B cell (primary cell): ENCODE measurements at regions not wholly inside any gene's neighbourhood (a gene's known extent, or its start where the extent isn't known, plus 50 kb on each side); places are given as distances from the start of the nearest gene placed in this dataset.

Experiments
- ATAC-seq: fragments of 200-7000 bp; cut with Tn5 transposase; one replicate; pipeline ENCODE4 v1.10.0; 2021; ENCODE audit warnings: low read depth, mild to moderate bottlenecking, moderate number of reproducible peaks, moderate library complexity
- CTCF ChIA-PET: fragments of 350-600 bp; sonication (Branson Sonifier 250); formaldehyde crosslinking; loops from one replicate; lab custom pipeline; 2021; ENCODE audit warnings: antibody characterized with exemption, inconsistent platforms; lab: Charles Lee
- POLR2A ChIA-PET: fragments of 350-600 bp; sonication (Branson Sonifier 250); formaldehyde crosslinking; loops from one replicate; lab custom pipeline; 2021; ENCODE audit warnings: antibody characterized with exemption; lab: Charles Lee
- DNase-seq: peaks from one replicate; pipeline ENCODE4 v3.0.0; 2013
- H2AFZ ChIP-seq: 2 replicates; pipeline ENCODE4 v1.6.1; 2012; ENCODE audit warnings: mild to moderate bottlenecking, low read depth, low read length; ENCODE audit not compliant: insufficient read depth, poor library complexity, severe bottlenecking
- H3K27ac ChIP-seq, 2 donors: 1 replicate in 1 of 2; 2 replicates in 1 of 2; pipeline ENCODE4 v1.5.1; 2012 to 2013; ENCODE audit warnings: low read length in 2 of 2, mild to moderate bottlenecking in 2 of 2, moderate library complexity in 1 of 2
- H3K27me3 ChIP-seq, 4 experiments: fragments of 200-600 bp in 1 of 4; sonication (generic) in 1 of 4; replicated peaks in 1 of 4; 1 replicate in 2 of 4; 2 replicates in 2 of 4; pipeline versions ENCODE4 v1.6.1 to v1.7.0; 2013 to 2016; ENCODE audit warnings: low read length in 3 of 4, mild to moderate bottlenecking in 2 of 4, mixed read lengths in 1 of 4, moderate library complexity in 1 of 4; ENCODE audit not compliant: insufficient read depth in 4 of 4, control insufficient read depth in 3 of 4; ENCODE audit errors: control extremely low read depth in 1 of 4
- H3K36me3 ChIP-seq, 2 experiments: replicated peaks in 1 of 2; 1 replicate in 1 of 2; 2 replicates in 1 of 2; pipeline versions ENCODE4 v1.6.1 to v1.7.1; 2013; ENCODE audit warnings: low read length in 1 of 2; ENCODE audit not compliant: insufficient read depth in 2 of 2, control insufficient read depth in 1 of 2; ENCODE audit errors: control extremely low read depth in 1 of 2, extremely low read depth in 1 of 2
- H3K4me1 ChIP-seq, 2 donors: fragments of 200-600 bp in 1 of 2; sonication (generic) in 1 of 2; 1 replicate in 1 of 2; 2 replicates in 1 of 2; pipeline versions ENCODE4 v1.5.1 to v1.6.1; 2013 to 2017; ENCODE audit warnings: low read length in 2 of 2; ENCODE audit not compliant: control insufficient read depth in 2 of 2, insufficient read depth in 2 of 2
- H3K4me2 ChIP-seq: replicated peaks from 2 replicates; pipeline ENCODE3; 2012; ENCODE audit warnings: mild to moderate bottlenecking, low read depth, low read length; ENCODE audit not compliant: poor library complexity, severe bottlenecking
- H3K4me3 ChIP-seq, 5 experiments: fragments of 200-600 bp in 1 of 5; sonication (generic) in 1 of 5; 1 replicate in 3 of 5; 2 replicates in 2 of 5; pipeline versions ENCODE4 v1.5.1 to v1.7.0; 2011 to 2016; ENCODE audit warnings: low read length in 4 of 5, mild to moderate bottlenecking in 4 of 5, low read depth in 2 of 5, control low read depth in 1 of 5, moderate library complexity in 1 of 5; ENCODE audit not compliant: insufficient read depth in 1 of 5; ENCODE audit errors: control extremely low read depth in 1 of 5, extremely low read depth in 1 of 5
- H3K79me2 ChIP-seq: fragments of 200-600 bp; sonication (generic); one replicate; pipeline ENCODE4 v1.6.0; 2016; ENCODE audit warnings: low read length; ENCODE audit not compliant: control insufficient read depth, insufficient read depth
- H3K9ac ChIP-seq: fragments of 200-600 bp; sonication (generic); 2 replicates; pipeline ENCODE4 v1.6.1; 2017; ENCODE audit warnings: mild to moderate bottlenecking, low read length, moderate library complexity
- H3K9me3 ChIP-seq, 3 donors: one replicate each; pipeline versions ENCODE4 v1.6.1 to v1.7.1; 2013; ENCODE audit warnings: low read length in 2 of 3; ENCODE audit not compliant: control insufficient read depth in 2 of 3, insufficient read depth in 1 of 3; ENCODE audit errors: control extremely low read depth in 1 of 3
- H4K20me1 ChIP-seq: 2 replicates; pipeline ENCODE4 v1.6.0; 2012; ENCODE audit warnings: mild to moderate bottlenecking, low read length; ENCODE audit not compliant: insufficient read depth, control insufficient read depth, poor library complexity, severe bottlenecking
- H3K27ac Mint-ChIP-seq: one replicate; pipeline ENCODE4 v1.8.0; 2021; ENCODE audit warnings: mixed read lengths
- H3K27me3 Mint-ChIP-seq: one replicate; pipeline ENCODE4 v1.8.0; 2021; ENCODE audit warnings: mixed read lengths
- H3K4me1 Mint-ChIP-seq: one replicate; pipeline ENCODE4 v1.8.0; 2021; ENCODE audit warnings: mixed read lengths
- H3K4me3 Mint-ChIP-seq: one replicate; pipeline ENCODE4 v1.8.0; 2021; ENCODE audit warnings: mixed read lengths
- H3K9me3 Mint-ChIP-seq: one replicate; pipeline ENCODE4 v1.8.0; 2022; ENCODE audit warnings: mixed read lengths; ENCODE audit not compliant: insufficient read depth
- EZH2 ChIP-seq: IDR thresholded peaks from 2 replicates; pipeline ENCODE4 v1.6.1; 2012; ENCODE audit warnings: borderline replicate concordance, low read depth, mild to moderate bottlenecking, moderate library complexity, low read length; ENCODE audit not compliant: insufficient read depth, poor library complexity, severe bottlenecking
- WGBS: methylation state at CpG from one replicate; pipeline ENCODE4 v1.1.5; 2013; ENCODE audit warnings: missing lambda C conversion rate; ENCODE audit not compliant: insufficient coverage; 5-methylcytosine and 5-hydroxymethylcytosine counted together
- intact Hi-C: fragments of 100-400 bp; cut with micrococcal nuclease; formaldehyde crosslinking; loops from one replicate; pipeline ENCODE4 v1.10.0; 2022
- TF ChIP-seq, protein P1 (sequence below): fragments of 200-600 bp; IDR thresholded peaks from one replicate; pipeline ENCODE4 v1.8.0; 2022; ENCODE audit warnings: antibody characterized with exemption, mild to moderate bottlenecking

DNA sequence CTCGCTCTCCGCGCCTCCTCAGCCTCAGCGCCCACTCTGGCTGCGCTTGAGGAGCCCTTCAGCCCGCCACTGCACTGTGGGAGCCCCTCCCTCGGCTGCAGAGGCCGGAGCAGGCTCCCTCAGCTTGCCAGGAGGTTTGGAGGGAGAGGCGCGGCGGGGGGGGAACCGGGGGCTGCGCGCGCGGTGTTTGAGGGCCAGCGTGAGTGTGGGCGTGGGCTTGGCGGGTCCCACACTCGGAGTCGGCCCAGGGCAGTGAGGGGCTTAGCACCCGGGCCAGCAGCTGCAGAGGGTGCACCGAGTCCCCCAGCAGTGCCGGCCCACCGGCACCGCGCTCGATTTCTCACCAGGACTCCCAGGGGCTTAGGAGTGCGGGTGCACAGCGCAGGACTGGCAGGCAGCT is 1220.9 kb downstream of the PCDH9 start:
- intact Hi-C loops = no loop called here
- Mint-ChIP-seq H3K9me3 (peaks cover 2% of the 10 kb centered on the region), H3K4me3 (no peak overlapping the region), H3K27ac (no peak overlapping the region), H3K27me3 (no peaks in the 10 kb centered on the region), H3K4me1 (no peaks in the 10 kb centered on the region)
- POLR2A ChIA-PET = no interaction called here
- Histone ChIP-seq H3K9me3 (peaks cover 1 to 16% (median 2%) of the 10 kb centered on the region in 3 donors), H3K4me3 (no peak overlapping the region), H3K79me2 (no peaks in the 10 kb centered on the region), H4K20me1 (no peaks in the 10 kb centered on the region), H3K4me2 (no peak overlapping the region), H3K36me3 (no peaks in the 10 kb centered on the region), H3K4me1 (no peaks in the 10 kb centered on the region), H2AFZ (no peak overlapping the region), H3K27me3 (no peaks in the 10 kb centered on the region), H3K27ac (no peak overlapping the region), H3K9ac (no peak overlapping the region)
- TF ChIP-seq, protein P1, sequence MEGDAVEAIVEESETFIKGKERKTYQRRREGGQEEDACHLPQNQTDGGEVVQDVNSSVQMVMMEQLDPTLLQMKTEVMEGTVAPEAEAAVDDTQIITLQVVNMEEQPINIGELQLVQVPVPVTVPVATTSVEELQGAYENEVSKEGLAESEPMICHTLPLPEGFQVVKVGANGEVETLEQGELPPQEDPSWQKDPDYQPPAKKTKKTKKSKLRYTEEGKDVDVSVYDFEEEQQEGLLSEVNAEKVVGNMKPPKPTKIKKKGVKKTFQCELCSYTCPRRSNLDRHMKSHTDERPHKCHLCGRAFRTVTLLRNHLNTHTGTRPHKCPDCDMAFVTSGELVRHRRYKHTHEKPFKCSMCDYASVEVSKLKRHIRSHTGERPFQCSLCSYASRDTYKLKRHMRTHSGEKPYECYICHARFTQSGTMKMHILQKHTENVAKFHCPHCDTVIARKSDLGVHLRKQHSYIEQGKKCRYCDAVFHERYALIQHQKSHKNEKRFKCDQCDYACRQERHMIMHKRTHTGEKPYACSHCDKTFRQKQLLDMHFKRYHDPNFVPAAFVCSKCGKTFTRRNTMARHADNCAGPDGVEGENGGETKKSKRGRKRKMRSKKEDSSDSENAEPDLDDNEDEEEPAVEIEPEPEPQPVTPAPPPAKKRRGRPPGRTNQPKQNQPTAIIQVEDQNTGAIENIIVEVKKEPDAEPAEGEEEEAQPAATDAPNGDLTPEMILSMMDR = no peak
- TF ChIP-seq EZH2 = no peak
- ATAC-seq = no peak
- CTCF ChIA-PET = no interaction called here
- 96% methylated on average over 30 of the region's 30 CpGs for WGBS
- DNase-seq = no peak

DNA sequence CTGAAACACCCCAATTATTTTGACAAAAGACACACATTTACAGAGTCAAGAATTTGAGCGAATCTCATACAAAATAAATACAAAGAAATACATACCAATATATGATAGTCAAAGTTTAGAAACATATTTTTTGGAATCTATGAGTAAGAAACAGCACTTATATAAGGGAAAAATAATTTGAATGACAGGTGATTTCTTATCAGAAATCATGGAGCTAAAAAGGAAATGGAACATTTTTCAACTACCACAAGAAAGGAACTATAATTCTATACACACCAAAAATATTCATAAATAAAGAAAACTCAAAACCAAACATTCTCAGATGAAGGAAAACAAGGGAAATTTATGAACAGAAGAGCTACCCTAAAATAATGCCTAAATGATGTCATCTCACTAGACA is 1226.6 kb downstream of the PCDH9 start:
- H3K4me1 ChIP-seq = no peaks in the 10 kb centered on the region
- Mint-ChIP-seq H3K27ac (no peak overlapping the region), H3K27me3 (no peaks in the 10 kb centered on the region), H3K9me3 (no peaks in the 10 kb centered on the region), H3K4me1 (no peaks in the 10 kb centered on the region), H3K4me3 (no peak overlapping the region)
- no peak overlapping the region for H3K4me2 ChIP-seq
- no CpG with 5 or more reads among the region's 1 CpG for WGBS
- peaks cover 0 to 6% (median 0%) of the 10 kb centered on the region in 3 donors for H3K9me3 ChIP-seq
- no peaks in the 10 kb centered on the region for H3K27me3 ChIP-seq
- no peak overlapping the region for H3K27ac ChIP-seq
- no peak overlapping the region for H3K9ac ChIP-seq
- intact Hi-C loops = no loop called here
- no peak overlapping the region for H2AFZ ChIP-seq
- no peaks in the 10 kb centered on the region for H3K36me3 ChIP-seq
- no peak overlapping the region for H3K4me3 ChIP-seq
- CTCF ChIA-PET = no interaction called here
- no peaks in the 10 kb centered on the region for H3K79me2 ChIP-seq
- H4K20me1 ChIP-seq = no peaks in the 10 kb centered on the region
- POLR2A ChIA-PET = no interaction called here
- ATAC-seq (no peak), DNase-seq (no peak)
- no peak for TF ChIP-seq EZH2
- TF ChIP-seq, protein P1 = no peak
